ENCODE measurements at regions not wholly inside any gene's neighbourhood (a gene's known extent, or its start where the extent isn't known, plus 50 kb on each side); places are given as distances from the start of the nearest gene placed in this dataset.

DNA sequence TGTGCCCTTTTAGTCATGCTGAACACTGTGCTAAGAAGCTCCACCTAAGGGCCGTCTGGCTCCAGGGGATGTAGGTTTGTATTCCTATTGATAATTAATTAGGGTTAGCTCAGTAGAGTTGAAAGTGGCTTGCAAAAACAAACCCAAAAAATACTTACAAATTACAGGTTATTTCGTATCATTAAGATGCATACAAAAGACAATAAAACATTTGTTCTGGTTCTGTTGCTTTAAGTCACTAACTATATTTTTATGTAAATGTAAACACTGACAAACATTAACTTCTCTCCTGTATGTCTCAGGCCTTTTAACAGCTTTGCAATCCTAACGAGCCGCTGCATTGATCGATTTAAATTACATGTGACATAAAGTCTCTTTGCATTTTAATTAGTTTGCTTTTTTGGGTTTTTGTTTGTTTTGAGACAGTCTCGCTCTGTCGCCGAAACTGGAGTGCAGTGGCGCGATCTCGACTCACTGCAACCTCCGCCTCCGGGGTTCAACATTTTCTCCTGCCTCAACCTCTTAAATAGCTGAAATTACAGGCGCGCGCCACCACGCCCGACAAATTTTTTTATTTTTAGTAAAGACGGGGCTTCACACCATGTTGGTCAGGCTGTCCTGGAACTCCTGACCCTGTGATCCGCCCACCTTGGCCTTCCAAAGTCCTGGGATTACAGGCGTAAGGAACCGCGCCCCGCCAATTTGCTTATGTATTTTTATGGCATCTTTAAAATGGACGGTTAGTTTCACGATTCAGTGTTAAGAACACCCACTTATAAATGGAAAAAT, 110.9 kb downstream of the HFE start:
- DNase-seq (ENCODE audit: low read depth): peak; percentile 70

DNA sequence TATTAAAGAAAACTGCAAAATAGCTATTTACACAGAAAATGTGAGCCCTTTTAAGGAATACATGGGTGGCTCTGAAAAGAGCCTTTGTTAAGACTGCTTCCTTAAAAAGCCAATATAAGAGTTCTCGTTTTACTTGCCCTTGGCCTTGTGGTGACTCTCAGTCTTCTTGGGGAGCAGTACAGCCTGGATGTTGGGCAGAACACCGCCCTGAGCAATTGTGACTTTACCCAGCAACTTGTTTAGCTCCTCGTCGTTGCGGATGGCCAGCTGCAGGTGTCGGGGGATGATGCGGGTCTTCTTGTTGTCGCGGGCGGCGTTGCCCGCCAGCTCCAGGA, 111.5 kb downstream of the HFE start:
- no peak for DNase-seq (ENCODE audit: low read depth)

DNA sequence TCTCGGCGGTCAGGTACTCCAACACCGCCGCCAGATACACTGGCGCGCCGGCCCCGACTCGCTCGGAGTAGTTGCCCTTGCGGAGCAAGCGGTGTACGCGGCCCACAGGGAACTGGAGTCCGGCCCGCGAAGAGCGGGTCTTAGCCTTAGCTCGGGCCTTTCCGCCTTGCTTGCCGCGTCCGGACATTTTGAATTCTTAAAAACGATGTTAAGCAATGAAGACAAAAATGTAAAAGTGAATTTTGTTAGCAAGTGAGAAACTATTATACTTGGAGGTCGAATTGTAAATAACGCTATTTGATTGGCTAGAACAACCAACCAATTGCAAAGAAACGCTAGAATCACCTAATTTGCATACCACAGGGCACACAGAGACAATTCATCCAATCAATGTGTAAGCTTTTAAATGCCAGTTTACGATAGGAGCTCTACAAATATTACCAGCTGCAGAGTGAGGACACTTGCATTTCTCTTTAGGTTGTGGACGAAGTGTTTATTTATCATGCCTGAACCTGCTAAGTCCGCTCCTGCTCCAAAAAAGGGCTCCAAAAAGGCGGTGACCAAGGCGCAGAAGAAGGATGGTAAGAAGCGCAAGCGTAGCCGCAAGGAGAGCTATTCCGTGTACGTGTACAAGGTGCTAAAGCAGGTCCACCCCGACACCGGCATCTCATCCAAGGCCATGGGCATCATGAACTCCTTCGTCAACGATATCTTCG, 112.0 kb downstream of the HFE start:
- DNase-seq (ENCODE audit: low read depth): peak; percentile 95

DNA sequence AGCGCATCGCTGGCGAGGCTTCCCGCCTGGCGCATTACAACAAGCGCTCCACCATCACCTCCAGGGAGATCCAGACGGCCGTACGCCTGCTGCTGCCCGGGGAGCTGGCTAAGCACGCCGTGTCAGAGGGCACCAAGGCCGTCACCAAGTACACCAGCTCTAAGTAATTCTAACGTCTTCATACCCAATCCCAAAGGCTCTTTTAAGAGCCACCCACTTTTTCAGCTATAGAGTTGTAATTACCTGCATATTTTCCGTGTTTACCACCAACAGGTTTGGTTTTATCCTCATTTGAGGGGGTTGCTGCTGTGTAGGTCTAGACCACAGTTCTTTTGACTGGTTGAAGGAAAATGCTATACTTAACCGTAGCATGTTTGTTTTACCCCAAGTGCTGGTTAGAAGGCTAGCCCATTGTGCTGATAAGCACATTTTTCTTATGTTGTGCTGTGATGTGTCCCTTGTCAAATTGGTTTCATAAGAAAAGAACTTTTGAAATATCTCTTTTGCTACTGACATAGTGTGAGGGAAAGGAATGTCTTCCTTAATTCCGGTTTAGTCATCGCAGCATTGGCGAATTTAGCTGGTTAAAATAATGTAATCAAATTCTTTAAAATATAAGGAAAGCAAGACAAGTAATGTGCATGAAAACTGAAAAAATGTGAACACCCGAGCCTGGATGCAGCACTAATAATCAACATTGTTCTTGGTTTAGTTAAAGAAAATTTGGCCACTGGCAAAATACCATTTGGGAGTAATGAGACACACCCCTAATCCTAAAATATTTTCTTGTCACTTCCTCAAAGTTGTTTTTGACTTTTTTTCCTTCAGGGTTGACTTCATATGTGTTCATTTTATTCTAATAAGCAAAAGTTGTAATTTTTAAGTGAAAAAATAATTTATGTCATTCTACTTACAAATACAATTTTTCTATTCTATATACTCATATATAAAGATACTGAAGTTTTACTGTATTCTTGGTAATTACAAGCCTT, 112.8 kb downstream of the HFE start:
- peak; percentile 61 for DNase-seq (ENCODE audit: low read depth)

DNA sequence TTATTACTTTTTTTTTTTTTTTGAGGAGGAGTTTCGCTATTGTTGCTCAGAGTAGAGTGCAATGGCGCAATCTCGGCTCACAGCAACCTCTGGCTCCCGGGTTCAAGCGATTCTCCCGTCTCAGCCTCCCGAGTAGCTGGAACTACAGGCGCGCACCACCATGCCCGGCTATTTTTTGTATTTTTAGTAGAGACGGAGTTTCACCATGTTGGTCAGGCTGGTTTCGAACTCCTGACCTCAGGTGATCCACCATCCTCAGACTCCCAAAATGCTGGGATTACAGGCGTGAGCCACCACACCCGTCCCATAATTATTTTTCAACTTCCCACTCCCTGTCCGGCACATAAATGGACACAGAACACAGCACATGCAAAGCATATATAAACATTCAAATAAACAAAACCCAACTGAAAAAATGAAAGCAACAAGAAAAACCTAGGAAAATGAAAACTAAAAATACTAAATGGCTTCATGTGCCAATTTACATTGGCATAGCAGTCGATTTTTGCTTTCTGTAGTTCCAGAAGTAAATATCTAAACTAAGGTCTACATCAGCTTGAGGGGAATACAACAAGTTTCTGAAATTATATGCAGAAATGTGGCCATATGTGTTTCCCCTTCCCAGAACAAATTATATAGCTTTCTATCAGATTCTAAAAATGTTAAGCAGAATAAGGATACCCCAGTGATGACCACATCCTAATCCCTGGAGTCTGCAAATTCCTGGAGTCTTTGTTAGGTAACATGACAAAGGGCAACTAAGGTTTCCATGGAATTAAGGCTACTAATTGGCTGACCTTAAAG, 113.9 kb downstream of the HFE start:
- no peak for DNase-seq (ENCODE audit: low read depth)

DNA sequence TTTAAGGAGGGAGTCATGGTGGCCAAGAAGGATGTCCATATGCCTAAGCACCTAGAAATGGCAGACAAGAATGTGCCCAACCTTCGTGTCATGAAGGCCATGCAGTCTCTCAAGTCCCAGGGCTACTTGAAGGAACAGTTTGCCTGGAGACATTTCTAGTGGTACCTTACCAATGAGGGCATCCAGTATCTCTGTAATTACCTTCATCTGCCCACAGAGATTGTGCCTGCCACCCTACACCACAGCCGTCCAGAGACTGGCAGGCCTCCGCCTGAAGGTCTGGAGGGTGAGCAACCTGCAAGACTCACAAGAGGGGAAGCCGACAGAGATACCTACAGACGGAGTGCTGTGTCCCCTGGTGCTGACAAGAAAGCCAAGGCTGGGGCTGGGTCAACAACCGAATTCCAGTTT, 115.0 kb downstream of the HFE start:
- DNase-seq (ENCODE audit: low read depth): no peak

DNA sequence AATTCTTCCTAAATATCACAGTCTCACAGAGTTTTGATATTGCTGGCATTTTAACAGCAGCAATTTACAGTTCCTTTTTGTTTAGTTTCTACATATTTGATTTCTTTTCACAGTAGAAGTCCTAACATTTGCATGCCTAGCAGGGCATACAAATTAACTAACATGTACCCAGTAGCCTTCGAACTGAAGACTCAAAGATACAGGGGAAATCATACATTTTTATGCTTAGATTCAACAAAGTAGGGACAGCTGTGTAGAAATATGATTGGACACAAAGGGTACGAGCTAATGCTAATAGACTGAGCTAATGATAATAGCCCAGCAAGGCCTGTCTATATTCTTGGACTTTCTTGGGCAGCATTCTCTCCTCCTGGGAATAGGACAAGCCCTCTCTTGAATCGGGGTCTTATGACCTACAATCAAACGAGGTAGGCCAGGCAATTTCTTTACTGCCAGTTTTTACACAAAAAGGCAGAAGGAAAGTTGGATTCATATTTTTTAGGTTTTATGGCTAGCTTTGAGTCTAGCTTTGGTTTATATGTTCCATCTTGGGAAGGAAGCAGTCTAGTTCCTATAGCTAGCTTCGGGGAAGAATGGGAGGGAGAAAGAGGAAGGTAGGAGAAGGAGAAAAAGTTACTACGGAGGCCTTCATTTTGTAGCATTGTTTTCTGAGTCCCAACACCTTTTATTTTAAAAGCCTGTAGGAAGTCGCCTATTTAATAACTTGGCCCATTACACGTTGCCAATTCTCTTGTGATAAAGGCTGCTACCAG, 115.8 kb downstream of the HFE start:
- DNase-seq (ENCODE audit: low read depth): no peak

DNA sequence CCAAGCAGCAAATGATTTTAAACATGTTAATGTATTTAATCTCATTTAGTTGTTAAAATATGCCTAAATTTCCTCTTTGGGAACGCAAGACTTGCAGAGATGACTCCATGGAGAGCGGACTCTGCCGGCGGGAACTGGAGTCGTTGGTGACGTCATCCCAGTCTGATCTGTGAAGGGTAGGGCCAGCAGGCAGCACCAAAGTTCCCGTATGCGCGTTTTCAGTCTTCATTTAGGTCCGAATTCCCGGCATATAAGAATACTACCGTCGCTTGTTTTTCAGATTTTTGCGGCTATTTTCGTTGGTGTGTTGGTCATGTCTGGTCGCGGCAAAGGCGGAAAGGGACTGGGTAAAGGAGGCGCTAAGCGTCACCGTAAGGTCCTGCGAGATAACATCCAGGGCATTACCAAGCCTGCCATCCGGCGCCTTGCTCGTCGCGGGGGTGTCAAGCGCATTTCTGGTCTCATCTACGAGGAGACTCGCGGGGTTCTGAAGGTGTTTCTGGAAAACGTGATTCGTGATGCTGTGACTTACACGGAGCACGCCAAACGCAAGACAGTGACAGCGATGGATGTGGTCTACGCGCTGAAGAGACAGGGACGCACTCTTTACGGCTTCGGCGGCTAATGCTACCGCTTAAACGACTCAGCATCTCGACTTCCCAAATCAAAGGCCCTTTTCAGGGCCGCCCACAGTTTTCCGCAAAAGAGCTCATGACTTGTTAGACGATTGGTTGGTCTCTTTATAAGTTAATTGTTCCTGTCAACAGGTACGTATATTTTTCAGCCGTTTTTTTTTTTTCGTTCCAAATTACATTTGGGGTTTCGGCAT, 117.3 kb downstream of the HFE start:
- DNase-seq (ENCODE audit: low read depth): peak; percentile 99

DNA sequence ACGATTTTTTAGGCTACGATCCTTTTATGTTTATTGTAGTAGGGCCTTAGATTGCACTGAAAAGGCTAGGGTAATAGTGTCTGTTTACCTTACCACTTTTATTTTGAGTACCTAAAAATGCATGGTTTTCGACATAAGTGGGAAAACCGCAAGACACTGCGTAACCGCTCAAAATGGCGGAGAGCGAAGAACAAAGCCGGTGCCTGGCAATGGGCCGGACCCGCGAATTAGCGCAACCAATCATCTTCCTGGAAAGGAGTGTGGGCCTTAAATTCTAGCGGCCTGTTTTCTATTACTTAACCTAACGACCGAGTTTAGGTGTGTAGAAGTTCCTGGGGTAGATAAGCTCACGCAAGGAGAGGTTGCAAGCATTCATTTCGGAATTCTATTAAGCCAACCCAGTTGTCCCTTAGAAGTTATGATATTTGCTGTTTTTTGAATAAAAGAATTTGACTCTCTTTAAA, 118.0 kb downstream of the HFE start:
- peak; percentile 91 for DNase-seq (ENCODE audit: low read depth)

DNA sequence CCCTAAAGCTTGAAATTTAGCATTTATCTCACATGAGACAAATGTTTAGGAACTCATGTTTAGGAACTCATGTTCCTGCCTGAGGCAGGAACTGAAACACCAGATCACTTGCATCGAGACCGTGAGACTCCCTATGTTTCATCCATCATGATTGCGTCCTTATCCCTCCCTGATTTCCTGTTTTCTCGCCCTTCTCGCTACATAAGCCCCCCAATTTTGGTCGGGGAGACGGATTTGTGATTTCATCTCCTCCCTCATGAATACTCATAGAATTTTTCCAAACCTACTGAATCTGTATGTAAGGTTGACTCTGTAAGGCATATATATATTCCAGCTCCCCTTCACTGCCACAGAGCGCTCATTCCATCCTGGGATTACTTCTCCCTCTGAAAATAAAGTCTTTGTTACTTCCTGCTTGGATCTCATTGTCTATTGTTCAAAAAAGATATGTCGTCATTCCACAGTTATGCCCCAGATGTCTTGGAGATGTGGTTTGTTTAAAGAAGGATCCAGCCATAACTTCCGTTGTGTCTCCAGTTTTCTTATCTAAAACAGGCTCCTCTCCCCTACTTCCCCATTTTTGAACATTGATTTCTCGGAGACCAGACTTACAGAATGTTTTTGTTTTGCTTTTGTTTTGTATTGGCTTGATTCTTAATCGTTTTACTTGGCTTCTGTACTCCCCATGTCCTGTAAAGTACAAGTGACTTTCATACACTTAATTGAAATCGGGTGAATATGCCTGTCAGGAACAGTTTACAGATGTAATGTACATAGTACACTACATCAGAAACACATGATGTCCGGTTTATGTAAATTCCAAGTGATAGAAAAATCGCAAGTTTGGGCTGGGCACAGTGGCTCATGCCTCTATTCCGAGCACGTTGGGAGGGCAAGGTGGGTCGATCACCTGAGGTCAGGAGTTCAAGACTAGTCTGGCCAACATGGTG, 118.7 kb downstream of the HFE start:
- peak; percentile 90 for DNase-seq (ENCODE audit: low read depth)

DNA sequence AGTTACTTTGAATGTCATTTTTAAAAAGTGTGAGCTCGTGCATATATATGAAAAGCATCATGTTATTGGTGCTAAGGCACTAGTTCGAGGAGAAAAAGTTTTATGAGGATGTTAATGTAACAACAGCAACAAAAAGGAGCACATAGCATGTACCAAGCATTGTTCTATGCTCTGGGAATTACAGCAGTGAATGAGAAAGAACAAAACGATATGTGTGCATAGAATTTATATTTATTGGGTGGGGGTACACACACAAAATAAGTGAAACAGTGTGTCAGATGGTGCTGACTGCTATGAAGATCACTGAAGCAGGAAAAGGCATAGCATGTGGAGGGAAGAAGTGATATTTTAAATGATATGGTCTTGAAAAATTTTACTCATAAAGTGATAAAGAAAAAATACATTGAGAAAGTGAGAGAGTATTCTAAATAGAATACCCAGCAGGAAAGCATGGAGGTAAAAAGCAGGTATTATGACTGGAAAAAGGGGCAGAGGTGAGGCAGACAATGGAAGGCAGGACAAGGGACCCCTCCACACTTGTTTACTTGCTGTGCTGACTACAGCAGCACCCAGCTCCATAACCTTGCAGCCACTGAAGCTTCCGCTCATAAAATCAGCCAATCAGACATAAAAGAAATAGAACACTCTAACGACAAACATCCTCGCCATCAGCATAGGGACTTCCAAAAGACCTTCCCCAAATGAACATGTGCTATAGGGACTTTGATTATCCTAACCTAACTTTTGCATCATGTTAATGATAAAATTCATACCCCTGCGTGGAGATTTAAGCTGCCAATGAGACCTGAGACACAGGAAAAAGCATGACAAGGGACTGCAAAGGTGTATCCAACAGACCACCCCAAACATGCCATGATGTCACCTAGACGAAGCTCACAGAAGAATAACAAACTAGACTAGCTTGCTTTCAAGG, 119.9 kb downstream of the HFE start:
- DNase-seq (ENCODE audit: low read depth): no peak

DNA sequence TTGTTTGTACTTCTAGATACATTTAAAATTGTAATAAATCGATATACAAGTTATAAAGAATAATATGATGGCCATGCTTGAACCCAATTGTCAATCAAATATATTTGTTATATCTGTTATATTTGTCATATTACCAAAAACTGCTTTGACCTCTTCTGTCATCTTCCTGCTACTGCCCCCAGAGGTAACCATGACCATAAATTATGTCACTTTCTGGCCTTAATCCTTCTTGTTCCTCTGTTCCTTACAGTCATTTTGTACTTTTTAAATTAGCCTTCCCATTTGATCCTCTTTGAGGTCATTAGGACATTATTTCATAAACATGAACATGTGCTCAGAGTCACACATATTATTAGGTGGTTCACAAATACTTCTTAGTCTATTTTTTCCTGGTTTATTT, 124.7 kb downstream of the HFE start:
- no peak for DNase-seq (ENCODE audit: low read depth)

DNA sequence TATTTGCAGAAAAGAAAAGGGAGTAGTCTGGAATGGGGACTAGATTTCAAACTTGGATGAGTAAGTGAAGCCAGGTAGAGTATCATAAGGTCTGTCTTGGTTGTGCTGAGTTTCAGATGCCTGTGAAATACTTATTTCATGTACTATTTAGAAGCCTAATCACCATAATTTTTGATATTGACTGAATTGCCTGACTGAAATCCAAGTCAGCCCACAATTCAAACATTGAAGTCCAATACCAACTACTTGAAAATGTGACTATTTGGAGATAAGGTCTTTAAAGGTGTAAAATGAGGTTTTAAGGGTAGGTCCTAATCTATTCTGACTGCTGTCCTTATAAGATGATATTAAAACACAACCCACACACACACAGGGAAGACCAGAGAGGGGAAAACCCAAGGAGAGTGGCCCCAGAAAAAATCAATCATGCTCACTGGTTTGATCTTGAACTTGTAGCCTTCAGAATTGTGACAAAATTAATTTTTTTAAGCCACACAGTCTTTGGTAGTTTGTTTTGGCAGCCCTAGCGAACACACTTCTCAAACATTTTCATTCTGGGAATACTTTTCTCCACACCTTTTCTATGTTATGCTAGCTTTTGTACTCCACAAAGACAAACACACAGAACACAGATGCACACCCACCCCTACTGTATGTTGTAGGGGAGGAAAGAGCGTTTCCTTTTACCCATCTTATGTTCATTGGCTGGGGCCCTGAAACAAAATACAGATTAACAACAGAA, 126.3 kb downstream of the HFE start:
- DNase-seq (ENCODE audit: low read depth): no peak

DNA sequence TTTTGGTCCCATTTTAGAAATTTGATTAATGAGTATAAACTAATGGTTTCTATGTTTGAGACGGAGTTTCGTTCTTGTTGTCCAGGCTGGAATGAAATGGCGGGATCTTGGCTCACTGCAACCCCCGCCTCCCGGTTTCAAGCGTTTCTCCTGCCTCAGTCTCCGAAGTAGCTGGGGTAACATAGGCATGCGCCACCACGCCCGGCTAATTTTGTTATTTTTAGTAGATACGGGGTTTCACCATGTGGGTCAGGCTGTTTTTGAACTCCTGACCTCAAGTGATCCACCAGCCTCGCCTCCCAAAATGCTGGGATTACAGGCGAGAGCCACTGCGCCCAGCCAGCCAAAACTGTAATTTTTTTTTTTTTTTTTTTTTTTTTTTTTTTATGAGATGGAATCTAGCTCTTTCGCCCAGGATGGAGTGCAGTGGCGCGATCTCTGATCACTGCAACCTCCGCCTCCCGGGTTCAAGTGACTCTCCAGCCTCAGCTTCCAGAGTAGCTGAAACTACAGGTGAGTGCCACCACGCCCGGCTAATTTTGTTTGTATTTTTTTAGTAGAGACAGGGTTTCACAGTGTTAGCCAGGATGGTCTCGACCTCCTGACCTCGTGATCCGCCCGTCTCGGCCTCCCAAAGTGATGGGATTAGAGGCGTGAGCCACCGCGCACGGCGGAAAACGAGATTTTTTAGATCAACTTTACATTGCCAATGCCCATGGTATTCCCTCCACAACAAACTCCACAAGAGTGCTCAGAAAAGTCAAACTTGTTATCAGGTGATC, 127.8 kb downstream of the HFE start:
- DNase-seq (ENCODE audit: low read depth): peak; percentile 31

DNA sequence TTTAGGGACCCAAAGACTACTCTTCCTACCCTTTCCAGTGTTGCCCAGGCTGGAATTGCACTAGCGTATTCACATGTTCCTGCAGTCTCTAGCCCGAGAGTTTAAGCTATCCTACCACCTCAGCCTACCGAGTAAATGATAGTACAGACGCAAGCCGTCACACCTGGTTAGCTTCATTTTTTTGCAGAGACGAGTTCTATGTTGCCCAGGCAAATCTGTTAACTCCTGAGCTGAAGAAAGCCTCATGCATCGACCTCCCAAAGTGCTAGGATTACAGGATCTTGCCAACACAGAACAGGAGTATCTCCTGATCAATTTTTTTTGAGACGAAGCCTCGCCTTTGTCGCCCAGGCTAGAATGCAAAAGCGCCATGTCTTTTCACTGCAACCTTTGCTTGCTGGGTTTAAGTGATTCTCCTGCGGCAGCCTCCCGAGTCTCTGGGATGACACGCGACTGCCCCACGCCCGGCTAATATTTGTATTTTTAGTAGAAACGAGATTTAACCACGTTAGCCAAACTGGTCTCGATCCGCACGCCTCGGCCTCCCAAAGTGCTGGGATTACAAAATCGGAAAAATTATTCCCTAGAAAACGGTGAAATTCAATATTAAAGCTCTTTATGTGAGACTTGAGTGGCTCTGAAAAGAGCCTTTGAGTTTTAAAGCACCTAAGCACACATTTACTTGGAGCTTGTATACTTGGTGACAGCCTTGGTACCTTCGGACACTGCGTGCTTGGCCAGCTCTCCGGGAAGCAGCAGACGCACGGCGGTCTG, 128.5 kb downstream of the HFE start:
- DNase-seq (ENCODE audit: low read depth): peak; percentile 64
